ENCODE measurements at regions not wholly inside any gene's neighbourhood (a gene's known extent, or its start where the extent isn't known, plus 50 kb on each side); places are given as distances from the start of the nearest gene placed in this dataset.
"Not testable (repeated sequence)": the region's sequence is repeated elsewhere in the genome, so short reads cannot be mapped to it uniquely, and the experiment has no call there.

GRCh38 chr9:108441726-108442125 is 414.1 kb downstream of the ACTL7B start:
- no peak for DNase-seq

GRCh38 chr9:108441251-108441650 is 414.5 kb downstream of the ACTL7B start:
- no peak for DNase-seq

GRCh38 chr9:108439947-108440346 is 415.8 kb downstream of the ACTL7B start:
- DNase-seq, result no peak

- DNase-seq, result no peak
These were observed 418.1 kb downstream of the ACTL7B start for GRCh38 chr9:108437656-108438055.

- no peak for DNase-seq
These were observed 419.3 kb downstream of the ACTL7B start for GRCh38 chr9:108436448-108436847.

GRCh38 chr9:108434502-108434901 is 421.3 kb downstream of the ACTL7B start:
- DNase-seq, result no peak

GRCh38 chr9:108434036-108434435 is 421.8 kb downstream of the ACTL7B start:
- DNase-seq, result no peak

- DNase-seq, result no peak
These were observed 425.1 kb downstream of the ACTL7B start for GRCh38 chr9:108430655-108431054.

GRCh38 chr9:108427751-108428150 is 428.0 kb downstream of the ACTL7B start:
- DNase-seq, result no peak

GRCh38 chr9:108426421-108426940 is 429.3 kb downstream of the ACTL7B start:
- DNase-seq, result not testable (repeated sequence)

GRCh38 chr9:108423433-108423832 is 432.4 kb downstream of the ACTL7B start:
- DNase-seq, result no peak

GRCh38 chr9:108419379-108419778 is 436.4 kb downstream of the ACTL7B start:
- no peak for DNase-seq

GRCh38 chr9:108417726-108418125 is 438.1 kb downstream of the ACTL7B start:
- DNase-seq, result no peak

GRCh38 chr9:108417312-108417711 is 438.5 kb downstream of the ACTL7B start:
- DNase-seq, result no peak

- DNase-seq, result no peak
These were observed 439.5 kb downstream of the ACTL7B start for GRCh38 chr9:108416324-108416723.

- DNase-seq, result no peak
These were observed 442.0 kb downstream of the ACTL7B start for GRCh38 chr9:108413809-108414208.

- no peak for DNase-seq
These were observed 443.0 kb downstream of the ACTL7B start for GRCh38 chr9:108412755-108413154.

GRCh38 chr9:108411632-108412031 is 444.2 kb downstream of the ACTL7B start:
- no peak for DNase-seq

- no peak for DNase-seq
These were observed 445.6 kb downstream of the ACTL7B start for GRCh38 chr9:108410161-108410560.

GRCh38 chr9:108400297-108400696 is 455.5 kb downstream of the ACTL7B start:
- DNase-seq, result no peak

GRCh38 chr9:108399851-108400250 is 455.9 kb downstream of the ACTL7B start:
- DNase-seq, result no peak

GRCh38 chr9:108397286-108397685 is 458.5 kb downstream of the ACTL7B start:
- no peak for DNase-seq

- DNase-seq, result no peak
These were observed 459.2 kb downstream of the ACTL7B start for GRCh38 chr9:108396611-108397010.

- no peak for DNase-seq
These were observed 459.6 kb downstream of the ACTL7B start for GRCh38 chr9:108396193-108396592.

- DNase-seq, result no peak
These were observed 460.4 kb downstream of the ACTL7B start for GRCh38 chr9:108395421-108395820.

- no peak for DNase-seq
These were observed 461.1 kb downstream of the ACTL7B start for GRCh38 chr9:108394726-108395125.

Measured in NCI-H1092 (cell line).